ENCODE measurements at regions not wholly inside any gene's neighbourhood (a gene's known extent, or its start where the extent isn't known, plus 50 kb on each side); places are given as distances from the start of the nearest gene placed in this dataset.

- H3K4me3 ChIP-seq (replicated peaks in 1 of 2; ENCODE audit: low read depth in 2 of 2, low read length in 2 of 2): no peak overlapping the region
- TF ChIP-seq CTCF (IDR thresholded peaks at IDR 0.05; ENCODE audit: low read depth, low read length): no peak
- no peak for DNase-seq (ENCODE audit: low read depth in 2 of 2)
Observed at GRCh38 chr13:108477376-108477775, 152.0 kb upstream of the MYO16 start.

DNA sequence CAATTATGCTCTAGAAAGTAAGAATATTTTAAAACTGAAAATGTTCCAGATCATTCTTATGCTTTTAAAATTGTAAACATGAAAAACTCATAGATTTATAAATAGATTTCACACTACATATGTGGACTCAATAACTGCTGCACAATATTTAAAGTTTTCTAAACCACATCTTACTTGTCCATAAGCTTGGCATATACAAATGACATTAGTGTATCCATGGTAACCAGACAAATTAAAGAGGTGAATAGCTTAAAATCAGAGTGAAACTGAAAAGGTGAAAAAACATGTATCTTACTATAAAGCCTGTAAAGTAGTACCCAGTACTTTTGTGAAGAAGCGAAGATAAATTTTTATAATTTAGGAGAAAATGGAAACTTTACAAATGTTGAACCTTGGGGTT is 151.2 kb upstream of the MYO16 start:
- no peak for TF ChIP-seq CTCF (IDR thresholded peaks at IDR 0.05; ENCODE audit: low read depth, low read length)
- DNase-seq (ENCODE audit: low read depth in 2 of 2): no peak
- H3K4me3 ChIP-seq (replicated peaks in 1 of 2; ENCODE audit: low read depth in 2 of 2, low read length in 2 of 2): no peak overlapping the region

GRCh38 chr13:108483981-108484380 is 145.4 kb upstream of the MYO16 start:
- DNase-seq (ENCODE audit: low read depth in 2 of 2): no peak
- H3K4me3 ChIP-seq (replicated peaks in 1 of 2; ENCODE audit: low read depth in 2 of 2, low read length in 2 of 2): no peak overlapping the region
- TF ChIP-seq CTCF (IDR thresholded peaks at IDR 0.05; ENCODE audit: low read depth, low read length): no peak

DNA sequence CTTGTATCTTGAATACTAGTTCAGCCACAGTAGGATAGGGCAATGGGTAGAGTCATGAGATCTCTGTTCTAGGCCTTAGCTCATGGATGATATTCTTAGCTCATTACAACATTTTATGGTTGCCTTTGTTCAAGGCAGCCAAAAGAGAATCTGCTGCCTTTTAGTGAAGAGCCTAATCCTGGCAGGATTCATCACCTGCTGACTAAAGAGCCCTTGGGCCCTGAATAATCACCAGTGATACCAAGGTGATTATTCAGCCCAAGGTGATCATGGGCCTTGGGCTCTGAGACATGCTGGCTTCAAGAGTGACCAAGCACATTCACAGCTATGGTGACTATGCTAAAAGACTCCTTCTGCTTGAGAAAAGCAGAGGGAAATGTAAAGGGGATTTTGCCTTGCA is 143.3 kb upstream of the MYO16 start:
- no peak for DNase-seq (ENCODE audit: low read depth in 2 of 2)
- no peak overlapping the region for H3K4me3 ChIP-seq (replicated peaks in 1 of 2; ENCODE audit: low read depth in 2 of 2, low read length in 2 of 2)
- no peak for TF ChIP-seq CTCF (IDR thresholded peaks at IDR 0.05; ENCODE audit: low read depth, low read length)

- DNase-seq (ENCODE audit: low read depth in 2 of 2): peak in 1 of 2 donors; percentile 18
- H3K4me3 ChIP-seq (replicated peaks in 1 of 2; ENCODE audit: low read depth in 2 of 2, low read length in 2 of 2): no peak overlapping the region
- no peak for TF ChIP-seq CTCF (IDR thresholded peaks at IDR 0.05; ENCODE audit: low read depth, low read length)
Observed at GRCh38 chr13:108494991-108495645, 134.3 kb upstream of the MYO16 start.

DNA sequence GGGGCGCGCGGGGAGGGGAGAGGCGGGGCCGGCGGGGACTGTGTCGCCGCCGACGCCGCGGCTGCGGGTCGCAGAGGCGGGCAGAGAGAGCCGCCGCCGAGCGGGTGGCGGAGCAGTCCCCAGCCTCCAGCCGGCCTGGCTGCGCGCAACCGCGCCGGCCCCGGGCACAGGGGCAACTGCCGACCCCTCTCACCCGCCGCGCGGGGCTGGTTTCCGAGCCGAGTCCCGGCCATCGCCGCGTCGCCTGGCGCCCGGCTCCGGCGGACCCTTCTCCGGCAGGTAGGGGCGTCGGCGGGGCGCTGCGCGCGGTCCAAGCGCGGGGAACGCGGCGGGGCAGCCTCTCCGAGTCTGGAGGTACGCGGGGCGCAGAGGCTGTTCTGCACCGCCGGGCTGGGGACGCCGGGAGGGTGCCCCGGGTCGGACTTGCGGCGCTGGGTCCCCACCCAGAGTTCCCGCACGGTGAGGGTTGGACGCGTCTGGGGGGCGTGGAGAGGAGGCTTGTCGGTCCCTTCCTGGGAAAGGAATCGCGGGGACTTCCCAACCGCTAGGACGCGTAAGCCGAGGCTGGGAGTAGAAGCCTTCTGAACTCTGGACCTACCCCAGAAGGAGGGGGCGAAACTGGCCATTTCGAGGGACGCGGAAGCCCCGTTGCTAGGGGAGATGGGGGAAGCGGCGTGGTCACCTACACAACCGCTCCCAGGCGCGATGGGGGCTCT is 133.6 kb upstream of the MYO16 start:
- peak in 1 of 2 donors; percentile 25 for DNase-seq (ENCODE audit: low read depth in 2 of 2)
- peak overlapping the region; percentile 14 to 31 for H3K4me3 ChIP-seq (replicated peaks in 1 of 2; ENCODE audit: low read depth in 2 of 2, low read length in 2 of 2)
- no peak for TF ChIP-seq CTCF (IDR thresholded peaks at IDR 0.05; ENCODE audit: low read depth, low read length)

All from cardiac fibroblast (primary cell).